Gastrocnemius medialis (tissue), 4 donors: ENCODE measurements at regions not wholly inside any gene's neighbourhood (a gene's known extent, or its start where the extent isn't known, plus 50 kb on each side); places are given as distances from the start of the nearest gene placed in this dataset.

Source experiments
- ATAC-seq, 2 donors: fragments of 150-250 bp; one replicate each; pipeline ENCODE4 v1.9.1; 2016
- DNase-seq, 2 donors: peaks; one replicate each; pipeline ENCODE4 v3.0.0-alpha.2; 2019
- H3K27ac ChIP-seq, 4 donors: fragments of 200-600 bp; sonication (generic); 1 replicate in 1 of 4; 2 replicates in 3 of 4; pipeline ENCODE4 v1.5.1; 2016 to 2018; ENCODE audit warnings: mild to moderate bottlenecking in 2 of 4, moderate library complexity in 1 of 4
- H3K27me3 ChIP-seq, 3 donors: fragments of 200-600 bp; sonication (generic) in 2 of 3; 1 replicate in 1 of 3; 2 replicates in 2 of 3; pipeline versions ENCODE4 v1.5.1 to v1.6.0; 2016 to 2019; ENCODE audit warnings: mild to moderate bottlenecking in 1 of 3, moderate library complexity in 1 of 3
- H3K36me3 ChIP-seq, 2 donors: fragments of 200-600 bp; sonication (generic) in 1 of 2; one replicate each; pipeline ENCODE4 v1.5.1; 2017 to 2018
- H3K4me1 ChIP-seq, 2 donors: fragments of 200-600 bp; sonication (generic) in 1 of 2; one replicate each; pipeline ENCODE4 v1.5.1; 2016 to 2017; ENCODE audit warnings: mild to moderate bottlenecking in 2 of 2
- H3K4me3 ChIP-seq, 4 donors: fragments of 200-600 bp; sonication (generic) in 3 of 4; 1 replicate in 1 of 4; 2 replicates in 3 of 4; pipeline ENCODE4 v1.5.1; 2016 to 2019; ENCODE audit warnings: mild to moderate bottlenecking in 2 of 4
- H3K9me3 ChIP-seq, 3 donors: fragments of 200-600 bp; sonication (generic) in 2 of 3; 1 replicate in 1 of 3; 2 replicates in 2 of 3; pipeline ENCODE4 v1.5.1; 2016 to 2019
- CTCF ChIP-seq, 5 experiments: fragments of 450-650 bp in 3 of 5; fragments of 200-600 bp in 2 of 5; sonication (generic) in 2 of 5; IDR thresholded peaks in 4 of 5; conservative IDR thresholded peaks in 1 of 5; 1 replicate in 4 of 5; 2 replicates in 1 of 5; pipeline ENCODE4 v1.5.1; 2016 to 2019; ENCODE audit warnings: antibody characterized with exemption in 5 of 5, mild to moderate bottlenecking in 3 of 5, moderate library complexity in 3 of 5
- POLR2A ChIP-seq, 2 donors: fragments of 450-650 bp; IDR thresholded peaks; one replicate each; pipeline ENCODE4 v1.6.1; 2017; ENCODE audit warnings: antibody characterized with exemption in 2 of 2, mild to moderate bottlenecking in 2 of 2, moderate library complexity in 2 of 2
- in situ Hi-C, 4 donors: fragments of 200-750 bp; cut with MboI; loops; one replicate each; pipeline versions ENCODE4 v1.15.0 to v1.8.0; 2017; ENCODE audit warnings: low sequenced_read_pairs in 4 of 4
- intact Hi-C: fragments of 100-400 bp; cut with DNase I; formaldehyde crosslinking; loops from one replicate; pipeline ENCODE4 v1.15.1; 2023; ENCODE audit warnings: low total_unique reads

GRCh38 chr15:95274101-95274500 lies 1042.7 kb downstream of the MCTP2 start:
- Histone ChIP-seq H3K4me3 (no peak overlapping the region), H3K27me3 (no peaks in the 10 kb centered on the region), H3K36me3 (no peaks in the 10 kb centered on the region), H3K27ac (peak overlapping the region in 1 of 4 donors; percentile 39), H3K9me3 (no peaks in the 10 kb centered on the region), H3K4me1 (peaks cover 0 to 3% of the 10 kb centered on the region in 2 donors)
- intact Hi-C loops (no loop called here), in situ Hi-C loops (loop anchor here in 3 of 4 donors (25.0 kb wide), 4 partner anchors 888 to 1963 kb away; partner anchors contain the start of gene NR2F2 (in 1 of the 3))
- ATAC-seq (no peak), DNase-seq (no peak)
- no peak for TF ChIP-seq POLR2A (IDR thresholded peaks at IDR 0.05)
- TF ChIP-seq CTCF (IDR thresholded peaks at IDR 0.05 in 4 of 5, conservative IDR thresholded peaks at IDR 0.05 in 1 of 5), result no peak

GRCh38 chr15:95277266-95277665 lies 1045.9 kb downstream of the MCTP2 start:
- ATAC-seq (no peak), DNase-seq (no peak)
- in situ Hi-C loops, result no loop called here
- Histone ChIP-seq H3K9me3 (no peaks in the 10 kb centered on the region), H3K27me3 (no peaks in the 10 kb centered on the region), H3K27ac (peak overlapping the region; percentile 11 to 53 (median 34)), H3K4me1 (no peaks in the 10 kb centered on the region), H3K36me3 (no peaks in the 10 kb centered on the region), H3K4me3 (no peak overlapping the region)
- TF ChIP-seq CTCF (IDR thresholded peaks at IDR 0.05 in 4 of 5, conservative IDR thresholded peaks at IDR 0.05 in 1 of 5), result no peak
- TF ChIP-seq POLR2A (IDR thresholded peaks at IDR 0.05), result no peak
- intact Hi-C loops, result no loop called here

GRCh38 chr15:95278532-95279245 lies 1047.3 kb downstream of the MCTP2 start:
- no peaks in the 10 kb centered on the region for H3K4me1 ChIP-seq
- no peaks in the 10 kb centered on the region for H3K36me3 ChIP-seq
- H3K27me3 ChIP-seq, result no peaks in the 10 kb centered on the region
- intact Hi-C loops (no loop called here), in situ Hi-C loops (no loop called here)
- DNase-seq (no peak), ATAC-seq (no peak)
- TF ChIP-seq POLR2A (IDR thresholded peaks at IDR 0.05) (no peak), CTCF (IDR thresholded peaks at IDR 0.05 in 4 of 5, conservative IDR thresholded peaks at IDR 0.05 in 1 of 5) (no peak)
- no peaks in the 10 kb centered on the region for H3K9me3 ChIP-seq
- H3K27ac ChIP-seq, result peak overlapping the region in 3 of 4 donors; percentile 13 to 53 (median 46)
- H3K4me3 ChIP-seq, result no peak overlapping the region

- Histone ChIP-seq H3K4me1 (no peaks in the 10 kb centered on the region), H3K4me3 (no peak overlapping the region), H3K9me3 (no peaks in the 10 kb centered on the region), H3K36me3 (no peaks in the 10 kb centered on the region), H3K27me3 (no peaks in the 10 kb centered on the region), H3K27ac (peak overlapping the region; percentile 13 to 53 (median 36))
- DNase-seq, result no peak
- in situ Hi-C loops (no loop called here), intact Hi-C loops (no loop called here)
- ATAC-seq, result no peak
- TF ChIP-seq CTCF (IDR thresholded peaks at IDR 0.05 in 4 of 5, conservative IDR thresholded peaks at IDR 0.05 in 1 of 5) (no peak), POLR2A (IDR thresholded peaks at IDR 0.05) (no peak)
These were observed 1048.1 kb downstream of the MCTP2 start for GRCh38 chr15:95279277-95280019.
